RWPE2 (cell line): ENCODE measurements at regions not wholly inside any gene's neighbourhood (a gene's known extent, or its start where the extent isn't known, plus 50 kb on each side); places are given as distances from the start of the nearest gene placed in this dataset.

Source experiments
- ATAC-seq: fragments of 200-7000 bp; cut with Tn5 transposase; 3 replicates; pipeline ENCODE4 v1.9.1; 2021; ENCODE audit warnings: low read depth
- DNase-seq: peaks from one replicate; pipeline ENCODE4 v3.0.0-alpha.2; 2020; ENCODE audit warnings: low spot score
- H3K27ac ChIP-seq: fragments of 450-650 bp; 2 replicates; pipeline ENCODE4 v1.5.1; 2017; ENCODE audit warnings: mild to moderate bottlenecking; ENCODE audit not compliant: poor library complexity, severe bottlenecking
- H3K27me3 ChIP-seq: fragments of 250-450 bp; sonication (Bioruptor Pico); 2 replicates; pipeline ENCODE4 v1.5.1; 2021; ENCODE audit warnings: mild to moderate bottlenecking, moderate library complexity; ENCODE audit not compliant: insufficient read depth, poor library complexity, severe bottlenecking
- H3K36me3 ChIP-seq: fragments of 250-450 bp; sonication (Bioruptor Pico); 2 replicates; pipeline ENCODE4 v1.5.1; 2020; ENCODE audit warnings: low read depth, mild to moderate bottlenecking, moderate library complexity
- H3K4me1 ChIP-seq: fragments of 250-450 bp; sonication (Bioruptor Pico); 2 replicates; pipeline ENCODE4 v1.5.1; 2021; ENCODE audit warnings: mild to moderate bottlenecking, moderate library complexity; ENCODE audit not compliant: insufficient read depth, poor library complexity, severe bottlenecking
- H3K4me3 ChIP-seq: fragments of 250-450 bp; sonication (Bioruptor Pico); 2 replicates; pipeline ENCODE4 v1.5.1; 2021; ENCODE audit warnings: mild to moderate bottlenecking, moderate library complexity; ENCODE audit not compliant: severe bottlenecking
- H3K9me3 ChIP-seq: fragments of 250-450 bp; sonication (Bioruptor Pico); 2 replicates; pipeline ENCODE4 v1.5.1; 2021; ENCODE audit warnings: mild to moderate bottlenecking, moderate library complexity; ENCODE audit not compliant: severe bottlenecking
- TF ChIP-seq, protein P1 (sequence below): fragments of 450-650 bp; IDR thresholded peaks from one replicate; pipeline ENCODE4 v1.5.1; 2017; ENCODE audit warnings: mild to moderate bottlenecking, moderate library complexity; ENCODE audit not compliant: poor library complexity, severe bottlenecking

DNA sequence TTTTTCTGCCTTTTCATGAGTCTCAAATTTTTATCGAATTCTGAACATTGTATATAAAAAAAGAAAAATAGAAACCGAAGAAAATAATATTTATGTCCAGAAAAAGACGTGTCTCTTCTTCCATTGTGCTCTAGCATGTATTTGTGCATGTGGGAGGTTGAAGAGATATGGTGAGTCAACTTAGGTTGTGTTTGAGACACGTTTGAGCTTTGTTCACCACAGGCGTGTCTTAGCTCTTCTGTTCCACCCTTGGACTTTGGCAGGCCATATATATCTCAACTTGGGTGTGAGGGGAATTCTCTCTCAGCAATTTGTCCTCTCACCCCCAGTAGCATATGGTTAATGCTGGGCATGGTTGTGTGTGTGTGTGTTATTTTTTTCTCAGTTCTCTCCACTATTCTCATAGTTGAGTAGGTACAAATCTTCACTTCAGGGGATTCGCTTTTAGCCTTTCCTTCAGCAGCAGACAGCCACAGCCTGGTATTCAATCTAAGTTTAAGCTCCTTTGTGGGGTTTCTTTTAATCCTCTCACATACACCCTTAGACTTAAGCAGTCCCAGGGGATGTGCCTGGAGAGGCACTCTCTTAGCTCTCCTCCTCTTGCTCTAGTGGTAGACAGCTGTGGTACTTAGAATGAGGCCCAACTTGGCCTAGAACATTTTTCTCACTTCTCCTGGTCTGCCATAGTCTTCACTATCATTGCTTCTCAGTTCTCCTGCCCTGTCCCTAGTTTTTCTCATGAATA lies 286.5 kb upstream of the RBMS3 start:
- no peak for DNase-seq

DNA sequence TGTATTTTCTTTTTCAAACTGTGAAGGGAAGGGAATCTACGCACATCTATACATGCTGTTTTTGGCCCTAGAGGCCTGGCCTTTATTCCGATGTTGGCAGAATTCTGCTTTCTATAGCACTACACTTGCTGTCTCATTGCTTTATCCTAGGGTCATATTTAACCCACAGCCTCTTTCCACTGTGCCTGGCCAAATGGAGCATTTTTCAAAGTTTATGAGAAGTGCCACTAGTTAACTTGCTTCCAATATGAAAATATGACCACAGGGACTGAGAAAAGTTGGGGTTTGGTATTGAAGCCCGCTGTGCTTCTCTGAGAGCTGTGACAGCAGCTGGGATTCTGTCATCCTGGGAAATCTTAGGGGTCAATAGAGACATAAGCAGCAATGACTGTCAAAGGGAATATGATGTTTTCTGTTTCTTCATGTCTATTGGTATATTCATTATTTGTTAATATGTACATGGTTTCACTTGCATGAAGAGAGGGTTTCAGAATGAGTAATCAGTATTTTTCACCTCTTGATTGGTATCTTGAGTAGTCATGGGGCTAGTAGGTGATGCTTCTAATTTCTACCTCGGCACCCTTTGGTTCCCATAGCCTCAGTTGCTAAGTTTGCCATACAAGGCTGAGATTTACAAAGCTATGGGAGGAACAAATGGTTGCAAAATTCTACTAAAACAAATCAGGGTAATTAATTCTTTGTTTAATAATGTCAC lies 275.8 kb upstream of the RBMS3 start:
- Histone ChIP-seq H3K4me1 (no peaks in the 10 kb centered on the region), H3K9me3 (no peaks in the 10 kb centered on the region), H3K27me3 (no peaks in the 10 kb centered on the region), H3K4me3 (no peak overlapping the region), H3K36me3 (no peaks in the 10 kb centered on the region), H3K27ac (no peak overlapping the region)
- ATAC-seq (no peak), DNase-seq (no peak)
- TF ChIP-seq, protein P1, sequence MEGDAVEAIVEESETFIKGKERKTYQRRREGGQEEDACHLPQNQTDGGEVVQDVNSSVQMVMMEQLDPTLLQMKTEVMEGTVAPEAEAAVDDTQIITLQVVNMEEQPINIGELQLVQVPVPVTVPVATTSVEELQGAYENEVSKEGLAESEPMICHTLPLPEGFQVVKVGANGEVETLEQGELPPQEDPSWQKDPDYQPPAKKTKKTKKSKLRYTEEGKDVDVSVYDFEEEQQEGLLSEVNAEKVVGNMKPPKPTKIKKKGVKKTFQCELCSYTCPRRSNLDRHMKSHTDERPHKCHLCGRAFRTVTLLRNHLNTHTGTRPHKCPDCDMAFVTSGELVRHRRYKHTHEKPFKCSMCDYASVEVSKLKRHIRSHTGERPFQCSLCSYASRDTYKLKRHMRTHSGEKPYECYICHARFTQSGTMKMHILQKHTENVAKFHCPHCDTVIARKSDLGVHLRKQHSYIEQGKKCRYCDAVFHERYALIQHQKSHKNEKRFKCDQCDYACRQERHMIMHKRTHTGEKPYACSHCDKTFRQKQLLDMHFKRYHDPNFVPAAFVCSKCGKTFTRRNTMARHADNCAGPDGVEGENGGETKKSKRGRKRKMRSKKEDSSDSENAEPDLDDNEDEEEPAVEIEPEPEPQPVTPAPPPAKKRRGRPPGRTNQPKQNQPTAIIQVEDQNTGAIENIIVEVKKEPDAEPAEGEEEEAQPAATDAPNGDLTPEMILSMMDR: no peak

More for the DNA sequence above, 286.5 kb upstream of the RBMS3 start:
- no peaks in the 10 kb centered on the region for H3K27me3 ChIP-seq
- H3K4me1 ChIP-seq: no peaks in the 10 kb centered on the region
- H3K36me3 ChIP-seq: no peaks in the 10 kb centered on the region
- H3K9me3 ChIP-seq: no peaks in the 10 kb centered on the region
- ATAC-seq: no peak
- TF ChIP-seq, protein P1: no peak
- no peak overlapping the region for H3K27ac ChIP-seq
- no peak overlapping the region for H3K4me3 ChIP-seq

DNA sequence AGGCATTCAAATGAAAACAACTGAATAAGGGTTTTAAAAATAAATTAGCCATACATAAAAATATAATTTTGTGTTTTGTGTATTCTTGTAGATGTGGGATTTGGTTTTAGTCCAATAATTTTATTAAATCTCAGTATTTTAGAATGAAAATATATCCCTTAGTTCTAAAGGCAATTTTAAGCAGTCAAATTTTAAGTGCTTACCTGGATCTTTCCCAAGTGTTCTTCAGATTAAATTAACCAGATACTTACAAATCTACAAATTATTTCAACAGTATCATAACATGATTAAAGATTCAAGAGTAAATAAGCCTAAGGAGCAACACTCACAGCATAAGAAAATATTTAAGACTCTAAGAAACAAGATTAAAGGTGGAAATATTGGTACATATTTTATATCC lies 275.0 kb upstream of the RBMS3 start:
- Histone ChIP-seq H3K4me3 (no peak overlapping the region), H3K27me3 (no peaks in the 10 kb centered on the region), H3K4me1 (no peaks in the 10 kb centered on the region), H3K27ac (no peak overlapping the region), H3K36me3 (no peaks in the 10 kb centered on the region), H3K9me3 (no peaks in the 10 kb centered on the region)
- TF ChIP-seq, protein P1: no peak
- no peak for ATAC-seq
- no peak for DNase-seq

DNA sequence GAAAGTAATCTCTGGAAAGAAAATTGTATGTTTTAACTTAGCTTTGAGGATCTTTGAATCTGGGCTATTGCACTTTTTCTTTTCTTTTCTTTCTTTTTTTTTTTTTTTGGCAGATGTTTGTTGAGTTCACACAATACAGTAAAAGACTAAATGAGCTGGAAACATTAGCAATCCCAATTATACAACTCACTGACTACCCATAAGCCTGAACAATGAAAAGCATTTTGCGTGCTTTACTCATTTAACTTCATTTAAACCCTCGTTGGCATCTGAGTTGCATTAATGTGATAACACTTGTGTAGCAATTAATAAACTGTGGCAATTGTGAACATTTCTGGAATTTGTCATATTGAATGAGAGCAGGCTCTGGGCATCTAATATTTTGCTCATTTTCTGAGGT lies 269.4 kb upstream of the RBMS3 start:
- Histone ChIP-seq H3K36me3 (no peaks in the 10 kb centered on the region), H3K27ac (no peak overlapping the region), H3K27me3 (no peaks in the 10 kb centered on the region), H3K9me3 (no peaks in the 10 kb centered on the region), H3K4me1 (no peaks in the 10 kb centered on the region), H3K4me3 (no peak overlapping the region)
- DNase-seq: no peak
- TF ChIP-seq, protein P1: no peak
- no peak for ATAC-seq

DNA sequence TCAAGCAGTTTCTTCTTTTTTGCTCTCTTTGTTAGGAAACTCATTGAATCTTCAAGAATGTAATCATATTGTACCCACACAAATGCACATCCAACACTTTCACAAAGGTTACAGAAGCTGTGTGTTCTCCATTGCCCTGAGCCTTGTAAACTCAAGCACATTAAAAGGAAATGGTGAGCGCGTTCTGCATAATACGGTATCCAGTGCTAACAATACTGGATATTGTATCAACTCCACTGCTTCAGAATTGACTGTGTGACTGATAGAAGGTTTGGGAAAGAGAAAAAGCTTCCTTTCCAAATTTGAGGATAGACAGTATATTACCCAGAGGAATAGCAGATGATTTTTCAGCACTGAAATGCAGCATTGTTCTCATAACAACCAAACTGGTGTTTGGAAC lies 268.9 kb upstream of the RBMS3 start:
- DNase-seq (no peak), ATAC-seq (no peak)
- Histone ChIP-seq H3K27ac (no peak overlapping the region), H3K27me3 (no peaks in the 10 kb centered on the region), H3K4me1 (no peaks in the 10 kb centered on the region), H3K4me3 (no peak overlapping the region), H3K36me3 (no peaks in the 10 kb centered on the region), H3K9me3 (no peaks in the 10 kb centered on the region)
- TF ChIP-seq, protein P1: no peak
